ENCODE measurements at regions not wholly inside any gene's neighbourhood (a gene's known extent, or its start where the extent isn't known, plus 50 kb on each side); places are given as distances from the start of the nearest gene placed in this dataset.

- no peak for DNase-seq (ENCODE audit: low read depth in 2 of 2)
Observed at GRCh38 chr5:74127381-74128320, 501.7 kb downstream of the ARHGEF28 start.

- no peak for DNase-seq (ENCODE audit: low read depth in 2 of 2)
Observed at GRCh38 chr5:74126294-74126693, 500.3 kb downstream of the ARHGEF28 start.

- DNase-seq (ENCODE audit: low read depth in 2 of 2), result no peak
Observed at GRCh38 chr5:74124826-74125225, 498.8 kb downstream of the ARHGEF28 start.

GRCh38 chr5:74123929-74124328, 497.9 kb downstream of the ARHGEF28 start:
- DNase-seq (ENCODE audit: low read depth in 2 of 2), result no peak

- DNase-seq (ENCODE audit: low read depth in 2 of 2), result no peak
Observed at GRCh38 chr5:74122979-74123590, 497.1 kb downstream of the ARHGEF28 start.

GRCh38 chr5:74122175-74122574, 496.2 kb downstream of the ARHGEF28 start:
- DNase-seq (ENCODE audit: low read depth in 2 of 2), result no peak

GRCh38 chr5:74120585-74120984, 494.6 kb downstream of the ARHGEF28 start:
- no peak for DNase-seq (ENCODE audit: low read depth in 2 of 2)

GRCh38 chr5:74118071-74118470, 492.1 kb downstream of the ARHGEF28 start:
- DNase-seq (ENCODE audit: low read depth in 2 of 2), result no peak

- no peak for DNase-seq (ENCODE audit: low read depth in 2 of 2)
Observed at GRCh38 chr5:74116984-74117383, 491.0 kb downstream of the ARHGEF28 start.

GRCh38 chr5:74116266-74116665, 490.3 kb downstream of the ARHGEF28 start:
- DNase-seq (ENCODE audit: low read depth in 2 of 2), result no peak

- DNase-seq (ENCODE audit: low read depth in 2 of 2), result no peak
Observed at GRCh38 chr5:74113927-74114326, 487.9 kb downstream of the ARHGEF28 start.

- no peak for DNase-seq (ENCODE audit: low read depth in 2 of 2)
Observed at GRCh38 chr5:74113196-74113540, 487.2 kb downstream of the ARHGEF28 start.

GRCh38 chr5:74112372-74113195, 486.6 kb downstream of the ARHGEF28 start:
- DNase-seq (ENCODE audit: low read depth in 2 of 2), result no peak

- no peak for DNase-seq (ENCODE audit: low read depth in 2 of 2)
Observed at GRCh38 chr5:74111764-74112163, 485.8 kb downstream of the ARHGEF28 start.

- DNase-seq (ENCODE audit: low read depth in 2 of 2), result no peak
Observed at GRCh38 chr5:74109344-74109743, 483.3 kb downstream of the ARHGEF28 start.

- no peak for DNase-seq (ENCODE audit: low read depth in 2 of 2)
Observed at GRCh38 chr5:74107899-74108298, 481.9 kb downstream of the ARHGEF28 start.

- no peak for DNase-seq (ENCODE audit: low read depth in 2 of 2)
Observed at GRCh38 chr5:74105126-74105780, 479.3 kb downstream of the ARHGEF28 start.

GRCh38 chr5:74103131-74104023, 477.4 kb downstream of the ARHGEF28 start:
- DNase-seq (ENCODE audit: low read depth in 2 of 2), result no peak

GRCh38 chr5:74100268-74100665, 474.3 kb downstream of the ARHGEF28 start:
- DNase-seq (ENCODE audit: low read depth in 2 of 2), result no peak

- DNase-seq (ENCODE audit: low read depth in 2 of 2), result no peak
Observed at GRCh38 chr5:74099538-74100267, 473.7 kb downstream of the ARHGEF28 start.
